Cerebellar nuclear complex (tissue), 1 donor: ENCODE measurements at regions not wholly inside any gene's neighbourhood (a gene's known extent, or its start where the extent isn't known, plus 50 kb on each side); places are given as distances from the start of the nearest gene placed in this dataset.

Experiments used
- DNase-seq, 2 experiments: peaks; one replicate each; lab custom pipeline; 2025; lab: John Stamatoyannopoulos, UW

DNA sequence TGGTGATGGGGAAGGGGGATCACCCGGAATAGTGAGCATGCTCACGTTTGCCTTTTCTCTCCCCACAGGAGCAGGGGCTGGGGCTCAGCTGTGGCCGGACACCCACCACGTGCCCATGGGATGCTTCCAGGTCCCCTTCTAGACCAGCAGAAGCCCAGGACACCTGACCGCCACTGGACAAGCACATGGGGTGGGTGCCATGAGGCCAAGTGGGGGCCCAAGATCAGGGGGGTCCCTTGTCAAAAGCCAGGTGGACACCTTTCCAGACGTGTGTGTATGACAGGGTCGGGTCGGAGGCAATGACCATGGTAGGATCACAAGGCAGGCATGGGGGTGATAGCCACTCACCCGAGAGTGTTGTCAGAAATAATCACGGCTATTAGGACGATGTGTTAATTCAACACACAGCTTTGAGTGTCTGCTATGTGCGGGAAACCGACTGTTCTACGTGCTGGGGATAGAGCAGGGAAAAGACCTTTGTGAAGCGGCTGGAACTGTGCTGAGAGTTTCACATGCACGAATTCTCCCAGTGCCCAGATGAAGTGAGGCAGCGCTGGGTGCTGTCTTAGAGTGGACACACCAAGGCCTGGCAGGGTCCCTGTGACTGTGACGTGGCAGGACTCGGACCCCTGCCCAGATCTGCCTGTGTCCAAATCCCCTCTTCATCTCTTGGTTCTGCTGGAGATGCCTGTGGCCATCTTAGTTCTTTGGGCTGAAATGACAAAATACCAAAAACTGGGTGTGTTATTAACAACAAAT, 244.7 kb downstream of the NDUFA10 start:
- DNase-seq, result no peak

DNA sequence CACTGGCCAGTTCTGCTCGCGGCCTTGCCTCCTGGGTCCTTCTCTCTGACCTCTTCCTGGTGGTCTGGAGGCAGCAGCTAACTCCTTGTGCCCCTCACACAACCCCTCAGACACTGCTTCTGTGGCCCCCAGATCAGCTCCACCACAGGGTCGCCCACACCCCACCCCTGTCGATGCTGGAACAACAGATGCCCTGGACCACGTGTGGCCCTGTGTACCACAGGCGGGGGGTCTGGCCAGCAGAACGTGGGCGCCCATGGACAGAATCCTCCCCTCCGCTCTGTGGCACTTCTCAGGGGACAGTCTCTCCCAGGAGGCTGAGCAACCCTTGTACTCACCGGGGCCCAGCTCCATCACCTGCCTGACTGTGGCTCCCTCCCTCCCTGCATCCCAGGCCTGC, 245.6 kb downstream of the NDUFA10 start:
- no peak for DNase-seq

DNA sequence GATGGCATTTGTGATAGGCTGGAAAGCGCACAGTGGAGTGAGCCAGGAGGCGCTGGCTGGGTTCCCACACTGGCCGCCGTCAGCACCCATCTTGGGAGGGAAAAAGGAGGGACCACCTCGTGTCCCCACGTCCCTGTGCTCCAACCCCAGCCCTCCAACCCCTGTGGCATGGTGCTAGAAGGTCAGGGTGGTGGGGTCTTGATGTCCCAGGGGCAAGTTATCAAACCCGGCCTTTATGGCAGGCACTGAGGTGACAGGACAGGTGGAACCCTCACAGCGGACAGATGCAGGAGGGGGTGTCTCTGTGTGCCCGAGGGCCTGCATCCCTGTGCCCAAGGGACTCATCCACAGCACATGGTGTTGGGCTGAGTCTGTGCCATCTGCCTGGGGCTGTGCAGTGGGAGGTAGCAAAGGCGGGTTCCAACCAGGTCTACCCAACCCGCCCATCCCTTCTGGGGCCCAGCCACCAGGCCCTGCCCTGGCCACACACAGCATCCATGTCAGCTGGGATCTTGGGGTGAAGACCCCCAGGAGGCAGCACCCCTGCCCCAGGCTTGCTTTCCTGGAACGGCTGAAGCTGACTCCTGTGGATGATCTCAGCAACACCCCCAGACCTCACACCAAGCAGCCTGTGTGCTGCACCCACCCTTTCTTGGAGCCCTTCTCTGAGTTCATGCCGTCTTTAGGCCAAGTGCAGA, 246.1 kb downstream of the NDUFA10 start:
- DNase-seq, result no peak

DNA sequence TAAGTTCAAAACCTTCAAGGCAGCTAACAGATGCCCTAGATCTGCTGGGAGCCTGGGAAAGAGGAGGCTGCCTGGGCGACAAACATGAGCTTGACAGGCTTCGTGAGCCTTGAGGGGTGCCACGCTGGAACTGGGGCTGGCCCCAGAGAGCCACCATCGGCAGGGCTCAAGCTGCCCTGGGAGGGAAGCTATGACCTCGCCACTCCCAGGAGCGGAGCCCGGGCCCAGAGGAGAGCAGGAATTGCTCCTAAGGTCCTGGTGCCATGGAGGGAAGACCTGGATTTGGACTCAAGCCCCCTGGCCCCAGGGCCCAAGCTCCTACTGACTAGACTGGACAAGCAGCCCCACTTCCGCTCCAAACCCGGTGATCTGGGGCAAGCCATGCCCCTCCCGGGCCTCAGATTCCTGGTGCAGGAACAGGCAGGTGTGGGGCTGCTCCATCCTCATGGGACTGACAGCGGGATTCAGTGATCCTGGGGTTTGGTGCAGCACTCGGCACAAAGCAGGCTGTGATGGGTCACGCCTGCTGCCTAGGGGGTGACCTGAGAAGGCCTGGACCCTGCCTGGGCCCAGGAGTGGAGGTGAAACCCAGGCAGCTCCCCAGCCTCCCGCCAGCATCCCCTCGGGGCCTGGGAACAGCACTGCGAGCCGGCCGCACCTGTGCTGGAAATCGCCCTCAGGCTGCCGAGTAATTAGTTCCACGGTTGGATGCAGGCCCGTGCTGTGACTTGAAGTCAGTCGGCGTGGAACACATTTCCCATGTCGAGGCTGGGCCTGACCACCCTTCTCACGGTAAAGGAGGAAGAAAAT, 246.9 kb downstream of the NDUFA10 start:
- no peak for DNase-seq

DNA sequence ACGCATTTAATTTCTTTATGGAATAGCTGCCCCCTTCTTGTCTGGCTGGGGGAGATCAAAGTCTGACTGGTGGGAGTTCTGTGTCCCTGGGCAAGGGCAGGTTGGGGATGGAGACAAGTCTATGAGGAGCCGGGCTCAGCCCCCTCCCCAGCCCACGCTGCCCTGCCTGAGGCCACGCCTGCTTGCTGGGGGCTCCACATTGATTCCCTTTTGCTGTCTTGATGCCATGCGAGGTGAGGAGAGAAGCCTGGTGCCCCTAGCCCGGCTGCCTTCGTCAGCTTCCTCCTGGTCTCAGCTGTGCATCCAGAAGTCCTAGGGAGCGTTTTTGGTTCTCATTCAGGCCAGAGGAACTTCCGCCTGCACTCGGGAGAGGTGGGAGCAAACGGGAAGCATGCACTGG, 247.9 kb downstream of the NDUFA10 start:
- no peak for DNase-seq

DNA sequence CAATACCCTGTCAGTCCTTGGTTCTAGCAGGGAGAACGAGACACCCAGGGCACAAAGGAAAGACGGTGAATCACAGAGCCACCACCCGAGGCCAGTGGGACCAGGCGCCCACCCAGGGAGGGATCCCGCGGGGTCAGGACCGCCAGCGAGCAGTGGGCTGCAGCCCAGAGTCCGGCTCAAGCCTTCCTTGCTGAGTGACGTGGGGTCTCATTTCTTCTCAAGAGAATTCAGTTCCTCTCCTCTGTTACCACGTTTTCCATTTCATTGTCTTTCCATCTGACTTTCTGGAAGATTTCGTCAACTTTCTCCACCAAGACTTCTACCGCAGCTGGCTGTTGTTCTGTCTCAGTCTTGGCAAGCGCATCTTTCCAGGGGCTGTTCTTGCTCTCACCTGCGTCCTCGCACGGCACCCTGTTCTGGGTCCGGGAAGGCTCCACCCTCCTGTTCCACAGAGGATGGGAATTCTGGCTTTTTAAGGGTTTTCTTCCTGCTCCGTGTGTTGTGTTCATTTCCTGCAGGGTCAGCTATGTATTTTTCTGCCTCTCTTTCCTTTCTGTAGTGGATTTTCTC, 248.6 kb downstream of the NDUFA10 start:
- DNase-seq, result no peak

DNA sequence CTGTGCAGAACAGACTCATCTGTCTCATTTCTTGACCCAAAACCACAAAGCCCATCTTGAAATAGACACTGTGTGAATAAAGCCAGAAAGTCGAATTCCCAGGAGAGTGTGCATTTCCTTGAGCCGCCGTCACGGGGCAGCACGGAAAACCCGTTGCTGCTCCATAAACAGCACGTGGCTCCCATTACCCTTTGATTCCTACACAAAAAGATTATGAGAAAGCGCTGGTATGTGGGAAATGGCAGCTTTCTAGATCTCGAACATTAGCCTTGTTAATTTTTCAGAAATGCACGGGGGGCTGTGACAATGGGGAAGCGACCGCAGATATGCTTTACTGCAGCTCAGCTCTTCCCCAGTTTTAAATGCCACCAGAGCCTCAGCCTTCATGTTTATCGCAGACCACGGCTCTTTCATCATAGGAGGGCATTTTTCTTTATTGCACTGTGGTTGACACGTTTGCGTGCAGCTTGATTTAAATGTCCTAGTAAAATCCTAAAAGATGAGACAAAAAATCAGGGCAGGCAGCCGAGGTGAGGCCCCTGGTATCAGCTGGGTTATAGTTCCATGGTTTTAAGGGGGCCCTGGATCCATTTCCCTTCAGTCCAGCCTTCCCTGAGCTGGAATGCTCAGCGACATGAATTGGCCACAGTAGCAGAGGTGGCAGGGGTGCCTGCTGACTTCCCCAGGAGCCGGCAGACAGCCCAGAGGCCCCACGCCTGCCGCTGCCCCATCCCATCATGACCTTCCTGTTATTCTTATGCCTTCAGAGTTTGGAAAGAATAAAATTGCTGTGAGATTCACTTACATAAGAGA, 249.3 kb downstream of the NDUFA10 start:
- no peak for DNase-seq

DNA sequence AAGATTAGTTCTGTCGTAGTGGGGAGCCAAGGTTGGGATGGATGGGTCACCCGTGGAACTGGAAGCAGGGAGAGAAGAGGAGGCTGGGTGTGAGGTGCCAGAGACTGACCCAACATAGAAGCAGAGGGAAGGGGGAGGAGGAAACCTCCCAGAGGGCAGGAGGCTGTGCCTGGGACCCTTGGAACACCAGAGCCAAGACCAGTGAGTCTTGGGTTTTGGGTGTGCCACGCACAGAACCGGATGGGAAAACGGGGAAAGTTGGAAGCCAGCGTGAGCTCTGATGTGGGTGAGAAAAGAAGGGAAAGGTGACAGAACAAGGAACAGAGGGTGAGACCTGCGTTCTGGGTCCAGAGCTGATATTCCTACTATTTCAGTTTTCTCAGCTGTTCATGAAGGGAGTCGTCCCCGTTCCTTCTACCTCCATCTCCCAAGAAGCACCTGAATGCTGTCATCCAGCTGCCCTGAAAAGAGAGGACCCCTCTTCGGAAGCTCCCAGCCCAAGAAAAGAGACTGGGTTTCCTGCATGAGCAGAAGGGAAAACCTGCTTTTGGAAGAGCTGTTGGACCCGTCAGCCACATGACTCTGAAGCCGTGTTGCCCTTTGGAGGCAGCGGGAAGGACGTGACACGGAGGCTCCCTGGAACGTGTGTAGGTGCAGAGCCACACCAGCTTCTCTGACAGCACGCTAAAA, 250.1 kb downstream of the NDUFA10 start:
- DNase-seq, result no peak

DNA sequence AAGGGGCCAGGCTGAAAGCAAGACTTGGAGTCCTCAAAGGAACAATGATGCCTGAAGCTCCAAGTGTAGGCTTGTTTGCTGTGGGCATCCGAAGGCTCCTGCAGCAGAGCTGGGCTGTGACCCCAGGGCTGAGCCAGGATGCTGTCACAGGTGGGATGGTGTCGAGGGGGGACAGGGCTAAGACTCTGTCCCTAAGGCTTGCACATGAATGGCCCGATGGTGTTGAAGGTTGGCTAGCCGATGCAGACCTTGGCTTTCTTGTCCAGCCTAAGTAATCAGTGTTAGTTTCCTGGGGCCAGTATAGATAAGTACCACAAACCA, 251.0 kb downstream of the NDUFA10 start:
- no peak for DNase-seq

DNA sequence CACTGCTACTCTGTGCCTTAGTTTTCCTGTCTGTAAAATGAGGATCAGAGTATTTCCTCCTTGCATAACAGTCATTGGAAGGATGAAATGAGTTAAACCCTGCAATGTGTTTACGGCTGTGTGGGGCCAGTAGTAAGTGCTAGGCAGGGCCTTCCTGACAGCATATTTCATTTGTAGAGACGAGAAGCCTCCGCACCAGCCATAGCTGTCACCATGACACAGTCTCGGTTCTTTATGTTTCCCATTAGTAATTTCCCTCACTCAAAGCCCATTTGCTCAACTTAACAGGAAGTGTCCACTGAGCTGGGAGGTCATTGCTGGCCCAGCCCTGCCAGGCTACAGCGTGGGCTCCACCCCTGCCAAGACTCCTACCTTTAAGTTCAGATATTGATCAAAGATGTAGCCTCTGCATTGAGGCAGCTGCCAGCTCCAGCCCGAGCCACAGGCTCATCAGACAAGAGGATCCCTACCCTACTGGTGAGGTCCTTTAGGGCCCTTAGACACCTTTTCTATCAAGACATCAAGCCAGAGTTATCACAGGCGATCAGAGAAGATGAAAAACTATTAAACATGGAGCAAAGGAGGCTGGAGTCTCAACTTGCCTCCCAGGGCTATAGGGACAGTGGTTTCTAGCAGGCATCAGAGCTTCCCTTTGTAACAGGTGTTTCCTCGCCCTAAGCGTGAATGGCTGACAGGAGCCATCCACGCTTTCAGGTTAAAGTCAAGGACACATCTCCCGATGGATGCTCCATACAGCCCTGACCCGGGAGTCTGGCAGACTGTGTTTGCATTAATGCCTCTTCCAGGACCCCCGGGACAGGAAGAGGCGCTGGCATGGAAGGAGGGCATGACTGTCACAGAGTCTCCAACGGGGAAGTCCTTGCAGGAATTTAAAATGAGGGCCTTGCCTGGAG, 251.7 kb downstream of the NDUFA10 start:
- DNase-seq, result no peak

DNA sequence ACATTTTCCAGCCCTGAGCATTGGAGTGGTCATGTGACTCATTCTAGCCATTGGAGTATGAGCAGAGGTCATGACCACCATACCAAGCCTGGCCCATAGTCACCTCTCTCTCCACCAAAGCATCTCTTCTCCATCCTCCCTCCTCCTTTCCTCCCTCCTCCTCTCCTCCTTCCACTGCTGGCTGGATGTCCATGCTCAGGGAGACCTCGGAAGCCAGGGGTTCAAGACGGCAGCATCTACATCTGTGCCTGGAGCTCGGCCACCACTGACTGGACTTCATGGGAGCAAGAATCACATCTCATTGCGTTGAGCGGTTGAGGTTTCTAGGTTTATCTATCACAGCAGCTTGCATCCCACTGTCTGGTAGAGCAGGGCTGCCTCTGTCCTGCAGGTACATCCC, 252.4 kb downstream of the NDUFA10 start:
- no peak for DNase-seq

DNA sequence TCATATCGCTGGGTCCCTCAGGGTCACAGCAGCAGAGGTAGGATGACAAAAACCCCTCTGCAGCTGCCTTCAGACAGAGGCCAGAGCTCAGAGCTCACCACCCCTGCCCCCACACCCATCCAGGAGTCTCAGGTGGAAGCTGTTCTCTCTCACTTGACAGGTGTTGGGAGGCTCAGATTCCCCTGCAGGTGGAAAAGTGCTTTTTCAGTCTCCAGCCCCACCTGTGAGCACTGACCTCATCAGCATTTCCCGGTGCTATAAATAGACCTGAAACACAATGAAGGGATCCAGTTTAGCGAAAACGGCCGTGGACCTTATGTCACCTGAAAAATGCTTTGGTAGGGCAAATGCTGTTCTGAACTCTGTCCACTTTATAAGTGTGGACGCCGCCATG, 254.9 kb downstream of the NDUFA10 start:
- DNase-seq, result no peak

DNA sequence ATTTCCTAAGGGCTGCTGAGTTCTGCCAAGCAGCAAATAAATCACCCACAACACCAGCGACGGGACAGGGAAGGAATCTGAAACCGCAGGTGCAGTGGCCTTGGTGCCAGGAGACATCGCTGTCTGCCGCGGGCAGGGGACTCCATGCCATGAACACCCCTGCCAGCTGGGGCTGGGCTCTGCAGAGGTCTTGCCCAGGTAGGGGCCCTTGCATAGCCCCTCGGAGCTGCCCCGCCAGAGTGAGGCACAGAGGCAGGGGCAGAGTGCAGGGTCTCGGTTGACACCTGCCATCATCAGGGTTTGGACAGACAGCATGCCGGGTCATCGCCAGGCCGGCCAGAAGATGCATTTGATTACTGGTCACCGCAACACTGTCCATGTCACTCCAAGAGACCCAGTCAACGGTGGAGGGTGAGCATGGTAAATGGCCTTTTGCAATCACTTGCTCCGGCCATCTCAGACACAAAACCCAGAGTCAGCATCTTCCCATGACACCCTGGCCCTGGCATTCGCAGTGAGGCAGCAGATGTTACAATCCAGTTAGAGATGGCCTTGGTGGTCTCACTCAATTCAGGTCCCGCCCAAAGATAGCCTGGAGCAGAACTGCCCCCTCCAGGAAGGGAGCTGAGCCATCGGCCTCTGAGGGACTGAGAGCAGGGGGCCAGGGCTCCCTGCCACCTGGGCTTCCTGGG, 255.4 kb downstream of the NDUFA10 start:
- no peak for DNase-seq

DNA sequence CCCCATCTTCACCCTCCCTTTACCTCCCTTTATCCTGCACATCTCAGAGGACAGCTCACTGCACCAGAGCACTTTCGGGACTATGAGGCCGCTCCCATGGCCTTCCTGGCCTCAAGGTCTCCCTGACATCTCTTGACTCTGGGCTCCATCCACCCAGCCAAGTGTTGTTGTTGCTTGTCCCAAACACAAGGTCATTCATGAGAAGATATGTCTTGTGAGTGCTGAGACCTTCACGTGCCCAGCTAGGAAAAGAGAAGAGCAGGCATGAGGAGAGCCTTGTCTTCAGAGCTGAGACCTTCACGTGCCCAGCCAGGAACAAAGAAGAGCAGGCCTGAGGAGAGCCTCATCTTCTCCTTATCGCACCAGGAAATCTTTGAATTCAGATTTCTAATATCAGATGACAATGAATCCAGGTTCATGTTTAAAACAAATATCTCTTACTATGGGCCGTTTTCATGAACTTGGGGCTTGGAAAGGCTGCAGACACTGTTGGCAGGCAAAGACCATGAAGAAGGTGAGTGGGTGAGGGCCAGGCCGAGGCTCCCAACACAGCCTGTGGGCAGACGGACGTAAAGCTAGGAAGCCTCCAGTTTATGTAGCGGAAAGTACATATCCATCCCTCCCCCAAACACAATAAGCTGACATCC, 256.1 kb downstream of the NDUFA10 start:
- no peak for DNase-seq

DNA sequence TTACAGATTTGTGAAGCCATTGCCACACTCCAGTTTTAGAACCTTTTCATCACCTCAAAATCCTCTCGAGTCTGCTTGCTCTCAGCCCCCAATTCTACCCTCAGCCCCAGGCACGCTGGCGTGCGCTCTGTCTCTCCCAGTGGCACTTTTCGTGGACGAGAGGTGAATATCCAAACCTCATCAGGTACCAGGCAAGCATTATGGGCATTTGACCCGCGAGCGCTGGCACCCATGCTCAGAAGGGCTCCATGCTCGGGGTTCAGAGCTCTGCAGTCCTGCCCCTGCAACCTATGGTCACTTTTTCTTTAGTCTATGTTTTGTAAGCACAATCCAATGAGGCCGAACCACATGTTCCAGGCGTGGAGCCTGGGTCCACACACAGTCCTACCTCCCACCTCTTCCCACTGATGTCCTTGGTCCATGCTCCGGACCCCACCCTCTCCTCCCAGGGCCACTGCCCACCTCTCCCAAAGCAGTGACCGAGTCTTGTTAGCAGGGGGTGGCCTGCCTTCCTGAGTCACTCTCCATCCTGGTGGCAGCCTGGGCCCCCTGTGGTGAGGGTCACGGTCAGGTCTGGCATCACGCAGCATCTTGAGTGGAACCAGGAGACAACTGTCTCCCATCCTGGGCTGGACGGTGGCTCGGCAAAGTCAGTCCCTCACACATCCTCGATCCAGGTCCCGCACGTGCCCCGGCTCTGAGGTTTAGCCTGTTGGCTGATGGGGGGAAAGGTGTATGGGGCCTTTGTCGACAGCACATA, 256.9 kb downstream of the NDUFA10 start:
- no peak for DNase-seq

DNA sequence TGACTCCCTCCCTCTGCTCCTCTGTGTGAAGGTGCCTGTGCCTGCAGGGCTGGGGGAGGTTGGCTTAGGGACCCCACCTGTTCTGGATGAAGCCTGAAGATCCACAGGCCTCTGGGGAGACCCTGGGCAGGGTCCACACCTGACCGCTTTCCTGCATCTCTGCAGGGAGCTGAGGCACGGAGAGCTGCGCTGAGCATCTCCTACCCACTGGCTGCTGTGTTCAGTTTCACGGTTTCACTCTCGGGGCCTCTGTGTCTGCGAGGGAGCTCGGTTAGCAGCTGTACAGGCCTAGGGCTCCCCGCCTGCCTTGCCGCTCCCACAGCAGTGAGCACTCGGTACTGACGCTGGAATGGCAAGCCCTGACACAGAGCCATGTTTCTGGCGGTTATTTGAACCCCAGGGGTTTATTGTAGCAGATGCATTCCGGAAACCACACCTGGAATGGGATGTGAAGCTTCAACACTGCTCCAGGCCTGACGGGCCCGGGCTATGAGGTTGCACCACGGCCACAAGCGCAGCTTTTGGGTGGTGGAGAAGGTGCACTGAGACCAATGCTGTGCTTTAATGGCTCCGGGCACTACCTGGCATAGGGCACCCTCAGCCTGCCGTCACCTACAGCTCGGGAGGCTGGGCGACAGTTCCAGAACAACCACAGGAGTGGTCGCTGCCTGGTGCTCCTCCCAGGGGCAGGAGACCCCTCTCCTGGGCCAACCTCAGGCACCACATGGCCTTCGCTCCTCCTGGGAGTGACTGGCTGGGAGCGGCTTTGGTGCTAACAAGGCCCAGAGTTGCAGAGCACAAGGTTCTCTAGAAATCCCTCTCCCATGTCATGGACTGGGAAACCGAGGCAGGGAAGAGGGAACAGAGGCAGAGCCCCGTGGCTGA, 257.9 kb downstream of the NDUFA10 start:
- no peak for DNase-seq

DNA sequence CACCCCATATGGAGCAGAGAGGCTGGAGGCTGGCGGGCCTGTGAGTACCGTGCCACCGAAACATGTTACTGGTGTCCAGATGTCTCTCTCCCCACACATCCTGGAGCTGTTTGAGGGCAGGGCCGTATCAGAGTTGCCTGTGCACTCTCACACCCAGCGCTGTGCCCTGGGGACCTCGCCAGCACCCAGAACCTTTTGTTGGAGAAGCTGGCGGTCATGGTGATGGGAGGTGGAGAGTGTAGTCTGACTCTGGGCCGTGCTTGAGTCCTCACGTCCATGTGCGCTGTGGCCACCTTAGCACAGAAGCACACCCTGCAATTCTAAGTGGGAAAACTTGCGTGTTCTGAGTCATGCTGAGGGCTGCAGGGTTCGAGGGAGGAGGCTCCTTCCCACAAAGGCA, 259.2 kb downstream of the NDUFA10 start:
- no peak for DNase-seq
